ENCODE measurements at regions not wholly inside any gene's neighbourhood (a gene's known extent, or its start where the extent isn't known, plus 50 kb on each side); places are given as distances from the start of the nearest gene placed in this dataset.

- ChIA-PET CTCF (no interaction called here), POLR2A (no interaction called here)
- Histone ChIP-seq H3K4me3 (ENCODE audit: low read depth in 2 of 2, low read length in 2 of 2) (no peak overlapping the region), H3K9me3 (ENCODE audit: control insufficient read depth, insufficient read depth, low read depth, low read length) (no peaks in the 10 kb centered on the region), H3K36me3 (ENCODE audit: control insufficient read depth, insufficient read depth, low read length) (no peaks in the 10 kb centered on the region), H3K27ac (ENCODE audit: low read length) (no peak overlapping the region), H3K4me1 (ENCODE audit: control insufficient read depth, insufficient read depth, low read length) (no peaks in the 10 kb centered on the region), H3K27me3 (ENCODE audit: control insufficient read depth, insufficient read depth, low read length) (peaks cover 3% of the 10 kb centered on the region; the same call in 1 of the 2 replicates)
- ATAC-seq (no peak), DNase-seq (ENCODE audit: low read depth, low spot score) (no peak)
- no TSS peak for BruUV-seq (replicated peaks)
- TF ChIP-seq, protein P1, sequence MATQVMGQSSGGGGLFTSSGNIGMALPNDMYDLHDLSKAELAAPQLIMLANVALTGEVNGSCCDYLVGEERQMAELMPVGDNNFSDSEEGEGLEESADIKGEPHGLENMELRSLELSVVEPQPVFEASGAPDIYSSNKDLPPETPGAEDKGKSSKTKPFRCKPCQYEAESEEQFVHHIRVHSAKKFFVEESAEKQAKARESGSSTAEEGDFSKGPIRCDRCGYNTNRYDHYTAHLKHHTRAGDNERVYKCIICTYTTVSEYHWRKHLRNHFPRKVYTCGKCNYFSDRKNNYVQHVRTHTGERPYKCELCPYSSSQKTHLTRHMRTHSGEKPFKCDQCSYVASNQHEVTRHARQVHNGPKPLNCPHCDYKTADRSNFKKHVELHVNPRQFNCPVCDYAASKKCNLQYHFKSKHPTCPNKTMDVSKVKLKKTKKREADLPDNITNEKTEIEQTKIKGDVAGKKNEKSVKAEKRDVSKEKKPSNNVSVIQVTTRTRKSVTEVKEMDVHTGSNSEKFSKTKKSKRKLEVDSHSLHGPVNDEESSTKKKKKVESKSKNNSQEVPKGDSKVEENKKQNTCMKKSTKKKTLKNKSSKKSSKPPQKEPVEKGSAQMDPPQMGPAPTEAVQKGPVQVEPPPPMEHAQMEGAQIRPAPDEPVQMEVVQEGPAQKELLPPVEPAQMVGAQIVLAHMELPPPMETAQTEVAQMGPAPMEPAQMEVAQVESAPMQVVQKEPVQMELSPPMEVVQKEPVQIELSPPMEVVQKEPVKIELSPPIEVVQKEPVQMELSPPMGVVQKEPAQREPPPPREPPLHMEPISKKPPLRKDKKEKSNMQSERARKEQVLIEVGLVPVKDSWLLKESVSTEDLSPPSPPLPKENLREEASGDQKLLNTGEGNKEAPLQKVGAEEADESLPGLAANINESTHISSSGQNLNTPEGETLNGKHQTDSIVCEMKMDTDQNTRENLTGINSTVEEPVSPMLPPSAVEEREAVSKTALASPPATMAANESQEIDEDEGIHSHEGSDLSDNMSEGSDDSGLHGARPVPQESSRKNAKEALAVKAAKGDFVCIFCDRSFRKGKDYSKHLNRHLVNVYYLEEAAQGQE (IDR thresholded peaks at IDR 0.05; ENCODE audit: insufficient read depth in 1 of 2, low read depth in 2 of 2, low read length in 1 of 2), result no peak
- no peak for TF ChIP-seq POLR2AphosphoS5 (IDR thresholded peaks at IDR 0.05; ENCODE audit: low read depth, low read length)
- no peak for TF ChIP-seq CTCF (IDR thresholded peaks at IDR 0.05)
- no peak for TF ChIP-seq SIN3A (IDR thresholded peaks at IDR 0.05; ENCODE audit: borderline replicate concordance, insufficient read depth, low read depth, low read length)
- no peak for TF ChIP-seq TCF7L2 (IDR thresholded peaks at IDR 0.05; ENCODE audit: low read depth, low read length)
- in situ Hi-C loops (cut with HindIII; ENCODE audit: low pct_unique_long_range_greater_than_20kb, low sequenced_read_pairs), result no loop called here
- intact Hi-C loops (cut with micrococcal nuclease; ENCODE audit: unreplicated experiment), result no loop called here
Observed at GRCh38 chr14:94933486-94933885, 163.6 kb upstream of the GSC start.

GRCh38 chr14:94932589-94932988 is 162.7 kb upstream of the GSC start:
- in situ Hi-C loops (cut with HindIII; ENCODE audit: low pct_unique_long_range_greater_than_20kb, low sequenced_read_pairs), result no loop called here
- Histone ChIP-seq H3K9me3 (ENCODE audit: control insufficient read depth, insufficient read depth, low read depth, low read length) (no peaks in the 10 kb centered on the region), H3K36me3 (ENCODE audit: control insufficient read depth, insufficient read depth, low read length) (no peaks in the 10 kb centered on the region), H3K4me1 (ENCODE audit: control insufficient read depth, insufficient read depth, low read length) (no peaks in the 10 kb centered on the region), H3K27me3 (ENCODE audit: control insufficient read depth, insufficient read depth, low read length) (peaks cover 3% of the 10 kb centered on the region; the same call in 1 of the 2 replicates), H3K4me3 (ENCODE audit: low read depth in 2 of 2, low read length in 2 of 2) (no peak overlapping the region), H3K27ac (ENCODE audit: low read length) (no peak overlapping the region)
- CTCF ChIA-PET, result no interaction called here
- intact Hi-C loops (cut with micrococcal nuclease; ENCODE audit: unreplicated experiment), result no loop called here
- BruUV-seq (replicated peaks), result no TSS peak
- POLR2A ChIA-PET, result no interaction called here
- no peak for DNase-seq (ENCODE audit: low read depth, low spot score)
- ATAC-seq, result no peak
- TF ChIP-seq POLR2AphosphoS5 (IDR thresholded peaks at IDR 0.05; ENCODE audit: low read depth, low read length) (no peak), SIN3A (IDR thresholded peaks at IDR 0.05; ENCODE audit: borderline replicate concordance, insufficient read depth, low read depth, low read length) (no peak), CTCF (IDR thresholded peaks at IDR 0.05) (no peak), TCF7L2 (IDR thresholded peaks at IDR 0.05; ENCODE audit: low read depth, low read length) (no peak)
- TF ChIP-seq, protein P1 (IDR thresholded peaks at IDR 0.05; ENCODE audit: insufficient read depth in 1 of 2, low read depth in 2 of 2, low read length in 1 of 2), result no peak
